CD14-positive monocyte (primary cell): ENCODE measurements at regions not wholly inside any gene's neighbourhood (a gene's known extent, or its start where the extent isn't known, plus 50 kb on each side); places are given as distances from the start of the nearest gene placed in this dataset.

Source experiments
- DNase-seq, 3 donors: peaks; one replicate each; pipeline ENCODE4 v3.0.0-alpha.2; 2011 to 2022
- H2AFZ ChIP-seq: 2 replicates; pipeline ENCODE4 v1.6.0; 2012; ENCODE audit warnings: mild to moderate bottlenecking, low read depth, low read length, inconsistent platforms; ENCODE audit not compliant: insufficient read depth, poor library complexity, severe bottlenecking
- H3K27ac ChIP-seq, 2 donors: 1 replicate in 1 of 2; 2 replicates in 1 of 2; pipeline ENCODE4 v1.5.1; 2012 to 2013; ENCODE audit warnings: low read length in 2 of 2, control low read depth in 1 of 2, inconsistent platforms in 1 of 2, low read depth in 1 of 2, mild to moderate bottlenecking in 1 of 2
- H3K27me3 ChIP-seq, 2 donors: one replicate each; pipeline versions ENCODE4 v1.6.0 to v1.6.1; 2011 to 2013; ENCODE audit warnings: low read length in 2 of 2; ENCODE audit not compliant: control insufficient read depth in 2 of 2, insufficient read depth in 2 of 2
- H3K36me3 ChIP-seq, 2 donors: replicated peaks in 1 of 2; 1 replicate in 1 of 2; 2 replicates in 1 of 2; pipeline versions ENCODE4 v1.5.1 to v1.6.1; 2012 to 2013; ENCODE audit warnings: low read length in 2 of 2, control low read depth in 1 of 2, inconsistent platforms in 1 of 2, mild to moderate bottlenecking in 1 of 2; ENCODE audit not compliant: insufficient read depth in 2 of 2, control insufficient read depth in 1 of 2
- H3K4me1 ChIP-seq, 2 donors: 1 replicate in 1 of 2; 2 replicates in 1 of 2; pipeline versions ENCODE4 v1.5.1 to v1.6.1; 2012 to 2013; ENCODE audit warnings: low read length in 2 of 2, control low read depth in 1 of 2, inconsistent platforms in 1 of 2, mild to moderate bottlenecking in 1 of 2, moderate library complexity in 1 of 2; ENCODE audit not compliant: insufficient read depth in 2 of 2, control insufficient read depth in 1 of 2
- H3K4me2 ChIP-seq: replicated peaks from 2 replicates; pipeline ENCODE3; 2012; ENCODE audit warnings: low read length, moderate library complexity, mild to moderate bottlenecking; ENCODE audit not compliant: poor library complexity, severe bottlenecking; ENCODE audit errors: extremely low read depth
- H3K4me3 ChIP-seq, 3 experiments: fragments of 200-600 bp in 1 of 3; sonication (generic) in 1 of 3; replicated peaks in 1 of 3; 1 replicate in 2 of 3; 2 replicates in 1 of 3; pipeline ENCODE4 v1.5.1; 2011 to 2013; ENCODE audit warnings: low read length in 3 of 3, mild to moderate bottlenecking in 3 of 3, control low read depth in 2 of 3, low read depth in 2 of 3, inconsistent platforms in 1 of 3, moderate library complexity in 1 of 3
- H3K79me2 ChIP-seq: 2 replicates; pipeline ENCODE4 v1.6.0; 2012; ENCODE audit warnings: mild to moderate bottlenecking, control low read depth, inconsistent platforms, low read length, moderate library complexity; ENCODE audit not compliant: insufficient read depth
- H3K9ac ChIP-seq: 2 replicates; pipeline ENCODE4 v1.6.0; 2017; ENCODE audit warnings: low read length, mild to moderate bottlenecking; ENCODE audit not compliant: insufficient read depth, poor library complexity, severe bottlenecking
- H3K9me3 ChIP-seq, 2 donors: replicated peaks in 1 of 2; 1 replicate in 1 of 2; 2 replicates in 1 of 2; pipeline versions ENCODE4 v1.5.1 to v1.6.1; 2012 to 2013; ENCODE audit warnings: low read length in 2 of 2, control low read depth in 1 of 2; ENCODE audit not compliant: control insufficient read depth in 1 of 2, insufficient read depth in 1 of 2
- H4K20me1 ChIP-seq: 2 replicates; pipeline ENCODE4 v1.6.0; 2012; ENCODE audit warnings: mild to moderate bottlenecking, low read length, control low read depth, moderate library complexity; ENCODE audit not compliant: insufficient read depth
- H3K27ac Mint-ChIP-seq, 7 donors: one replicate each; pipeline ENCODE4 v1.8.0; 2020; ENCODE audit warnings: mild to moderate bottlenecking in 7 of 7, mixed read lengths in 7 of 7, moderate library complexity in 6 of 7, inconsistent platforms in 2 of 7
- H3K27me3 Mint-ChIP-seq, 3 donors: one replicate each; pipeline ENCODE4 v1.8.0; 2021 to 2022; ENCODE audit warnings: low read depth in 3 of 3, mild to moderate bottlenecking in 3 of 3, mixed read lengths in 3 of 3, moderate library complexity in 3 of 3, inconsistent platforms in 1 of 3
- H3K36me3 Mint-ChIP-seq, 2 donors: one replicate each; pipeline ENCODE4 v1.8.0; 2020; ENCODE audit warnings: mixed read lengths in 2 of 2, inconsistent platforms in 1 of 2, mild to moderate bottlenecking in 1 of 2
- H3K4me1 Mint-ChIP-seq: one replicate; pipeline ENCODE4 v1.8.0; 2020; ENCODE audit warnings: mild to moderate bottlenecking, mixed read lengths
- H3K4me3 Mint-ChIP-seq, 2 donors: one replicate each; pipeline ENCODE4 v1.8.0; 2020; ENCODE audit warnings: mild to moderate bottlenecking in 2 of 2, mixed read lengths in 2 of 2, moderate library complexity in 1 of 2
- H3K9me3 Mint-ChIP-seq, 7 donors: one replicate each; pipeline ENCODE4 v1.8.0; 2020 to 2022; ENCODE audit warnings: mixed read lengths in 7 of 7, mild to moderate bottlenecking in 6 of 7, moderate library complexity in 6 of 7, inconsistent platforms in 2 of 7
- WGBS: methylation state at CpG from one replicate; pipeline ENCODE4 v1.1.5; 2013; ENCODE audit warnings: missing lambda C conversion rate; ENCODE audit not compliant: insufficient coverage; 5-methylcytosine and 5-hydroxymethylcytosine counted together
- intact Hi-C, 2 donors: fragments of 100-400 bp; cut with micrococcal nuclease; formaldehyde crosslinking; loops; one replicate each; pipeline versions ENCODE4 v1.15.0 to v1.15.1; 2023
- TF ChIP-seq, protein P1 (sequence below): fragments of 200-600 bp; IDR thresholded peaks from one replicate; pipeline ENCODE4 v1.8.0; 2022; ENCODE audit warnings: antibody characterized with exemption, mild to moderate bottlenecking

DNA sequence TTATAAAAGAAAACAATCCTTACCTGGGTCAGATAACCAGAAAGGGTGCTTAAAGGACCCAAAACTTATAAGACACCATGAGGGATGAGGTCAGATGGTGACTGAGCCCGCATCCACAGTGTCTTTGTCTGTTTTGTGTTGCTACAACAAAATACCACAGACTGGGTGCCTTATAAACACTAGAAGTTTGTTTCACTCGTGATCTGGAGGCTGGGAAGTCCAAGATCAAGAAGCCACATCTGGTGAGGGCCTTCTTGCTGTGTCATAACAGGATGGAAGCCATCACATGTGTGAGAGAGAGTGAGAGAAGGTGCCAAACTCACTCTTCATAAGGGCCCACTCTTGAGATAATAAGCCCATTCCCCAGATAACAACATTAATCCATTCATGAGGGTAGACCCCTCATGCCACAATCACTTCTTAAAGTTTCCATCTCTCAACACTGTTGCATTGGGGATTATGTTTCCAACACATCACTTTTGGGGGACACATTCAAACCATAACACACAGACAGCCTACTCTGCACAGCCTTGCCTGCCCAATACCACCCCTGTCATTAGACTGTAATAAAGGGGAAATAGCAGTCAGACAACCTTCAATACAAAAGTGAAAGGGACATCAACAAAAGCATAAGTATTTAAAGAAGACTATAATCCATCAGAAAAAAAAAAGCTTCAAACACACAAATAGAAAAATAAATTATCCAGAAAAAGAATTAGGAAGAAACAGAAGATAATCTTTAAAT lies 249.8 kb downstream of the ANAPC1 start:
- Histone ChIP-seq H3K79me2 (no peaks in the 10 kb centered on the region), H3K9ac (no peak overlapping the region), H3K27me3 (no peaks in the 10 kb centered on the region), H3K4me1 (peaks cover 23 to 27% of the 10 kb centered on the region in 2 donors), H3K27ac (peak overlapping the region in 1 of 2 donors; percentile 80), H3K9me3 (peaks cover under 1 to 11% of the 10 kb centered on the region in 2 donors), H3K4me2 (no peak overlapping the region), H4K20me1 (no peaks in the 10 kb centered on the region), H3K4me3 (no peak overlapping the region), H3K36me3 (no peaks in the 10 kb centered on the region), H2AFZ (peak overlapping the region; percentile 53)
- H3K4me3 Mint-ChIP-seq: no peak overlapping the region
- H3K36me3 Mint-ChIP-seq: peaks cover 8 to 9% of the 10 kb centered on the region in 2 donors
- H3K27ac Mint-ChIP-seq: peak overlapping the region; percentile 86 to 92 (median 89)
- no CpG with 5 or more reads among the region's 2 CpGs for WGBS
- TF ChIP-seq, protein P1, sequence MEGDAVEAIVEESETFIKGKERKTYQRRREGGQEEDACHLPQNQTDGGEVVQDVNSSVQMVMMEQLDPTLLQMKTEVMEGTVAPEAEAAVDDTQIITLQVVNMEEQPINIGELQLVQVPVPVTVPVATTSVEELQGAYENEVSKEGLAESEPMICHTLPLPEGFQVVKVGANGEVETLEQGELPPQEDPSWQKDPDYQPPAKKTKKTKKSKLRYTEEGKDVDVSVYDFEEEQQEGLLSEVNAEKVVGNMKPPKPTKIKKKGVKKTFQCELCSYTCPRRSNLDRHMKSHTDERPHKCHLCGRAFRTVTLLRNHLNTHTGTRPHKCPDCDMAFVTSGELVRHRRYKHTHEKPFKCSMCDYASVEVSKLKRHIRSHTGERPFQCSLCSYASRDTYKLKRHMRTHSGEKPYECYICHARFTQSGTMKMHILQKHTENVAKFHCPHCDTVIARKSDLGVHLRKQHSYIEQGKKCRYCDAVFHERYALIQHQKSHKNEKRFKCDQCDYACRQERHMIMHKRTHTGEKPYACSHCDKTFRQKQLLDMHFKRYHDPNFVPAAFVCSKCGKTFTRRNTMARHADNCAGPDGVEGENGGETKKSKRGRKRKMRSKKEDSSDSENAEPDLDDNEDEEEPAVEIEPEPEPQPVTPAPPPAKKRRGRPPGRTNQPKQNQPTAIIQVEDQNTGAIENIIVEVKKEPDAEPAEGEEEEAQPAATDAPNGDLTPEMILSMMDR: no peak
- intact Hi-C loops: loop anchor here (5.0 to 10.0 kb wide), 2 partner anchors 61 to 63 kb away; no protein-coding TSS in a partner anchor
- peak; percentile 70 to 85 (median 76) for DNase-seq
- peaks cover 26% of the 10 kb centered on the region for H3K4me1 Mint-ChIP-seq
- H3K9me3 Mint-ChIP-seq: peaks cover 8 to 29% (median 23%) of the 10 kb centered on the region in 7 donors
- H3K27me3 Mint-ChIP-seq: no peaks in the 10 kb centered on the region

DNA sequence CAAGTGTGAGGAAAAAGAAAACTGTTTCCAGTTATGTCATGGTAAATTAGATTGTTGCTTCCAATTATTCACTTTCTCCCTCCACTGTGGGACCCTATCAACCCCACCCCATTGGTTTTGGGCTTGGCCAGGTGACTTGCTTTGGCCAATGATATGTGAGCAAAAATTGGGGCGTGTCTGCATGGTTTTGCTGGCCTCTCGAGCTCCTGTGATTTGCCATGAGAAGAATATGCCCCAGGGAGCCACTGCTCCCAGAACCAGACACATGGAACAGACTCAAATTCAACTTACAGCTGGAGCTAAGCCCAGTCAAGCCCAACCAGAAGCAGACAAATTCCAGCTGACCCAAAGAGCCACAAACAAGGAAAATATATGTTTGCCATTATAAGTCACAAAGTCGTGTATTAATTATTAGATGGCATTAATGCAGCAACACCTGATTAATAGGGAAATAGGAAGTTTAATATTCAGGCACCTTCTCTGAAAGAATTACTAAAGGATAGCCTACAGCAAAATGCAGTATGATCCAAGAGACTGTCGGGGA lies 248.9 kb downstream of the ANAPC1 start:
- Histone ChIP-seq H3K27ac (no peak overlapping the region), H3K9ac (no peak overlapping the region), H3K4me1 (peaks cover 23 to 27% of the 10 kb centered on the region in 2 donors), H2AFZ (no peak overlapping the region), H3K4me3 (no peak overlapping the region), H3K36me3 (no peaks in the 10 kb centered on the region), H3K9me3 (peaks cover 0 to 8% of the 10 kb centered on the region in 2 donors), H3K79me2 (no peaks in the 10 kb centered on the region), H3K27me3 (no peaks in the 10 kb centered on the region), H4K20me1 (no peaks in the 10 kb centered on the region), H3K4me2 (no peak overlapping the region)
- Mint-ChIP-seq H3K9me3 (peaks cover 3 to 21% (median 17%) of the 10 kb centered on the region in 7 donors), H3K27me3 (no peaks in the 10 kb centered on the region), H3K36me3 (peaks cover 8 to 12% of the 10 kb centered on the region in 2 donors), H3K4me3 (no peak overlapping the region), H3K27ac (peak overlapping the region in 2 of 7 donors; percentile 22 to 32), H3K4me1 (peaks cover 26% of the 10 kb centered on the region)
- WGBS: 100% methylated on average over 2 of the region's 4 CpGs
- TF ChIP-seq, protein P1: no peak
- intact Hi-C loops: loop anchor here (5.0 to 10.0 kb wide), 2 partner anchors 60 to 62 kb away; no protein-coding TSS in a partner anchor
- DNase-seq: no peak
